ENCODE measurements at regions not wholly inside any gene's neighbourhood (a gene's known extent, or its start where the extent isn't known, plus 50 kb on each side); places are given as distances from the start of the nearest gene placed in this dataset.
"Not testable (repeated sequence)": the region's sequence is repeated elsewhere in the genome, so short reads cannot be mapped to it uniquely, and the experiment has no call there.

DNA sequence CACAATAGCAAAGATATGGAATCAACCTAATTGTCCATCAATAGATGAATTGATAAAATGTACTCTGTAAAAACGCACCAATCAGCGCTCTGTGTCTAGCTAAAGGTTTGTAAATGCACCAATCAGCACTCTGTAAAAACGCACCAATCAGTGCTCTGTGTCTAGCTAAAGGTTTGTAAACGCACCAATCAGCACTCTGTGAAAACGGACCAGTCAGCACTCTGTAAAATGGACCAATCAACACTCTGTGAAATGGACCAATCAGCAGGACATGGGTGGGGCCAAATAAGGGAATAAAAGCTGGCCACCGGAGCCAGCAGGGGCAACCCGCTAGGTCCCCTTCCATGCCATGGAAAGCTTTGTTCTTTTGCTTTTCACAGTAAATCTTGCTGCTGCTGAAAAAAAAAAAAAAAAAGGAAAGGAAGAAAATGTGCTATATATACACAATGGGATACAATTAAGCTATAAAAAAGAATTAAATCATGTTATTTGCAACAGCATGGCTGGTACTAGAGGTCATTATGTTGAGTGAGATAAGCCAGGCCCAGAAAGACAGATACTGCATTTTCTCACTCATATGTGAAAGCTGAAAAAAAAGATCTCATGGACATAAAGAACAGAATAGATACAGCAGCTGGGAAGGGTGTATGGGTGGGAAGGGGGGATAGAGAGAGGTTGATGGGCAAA is 189.1 kb upstream of the JADE1 start:
- DNase-seq; intact Hi-C loops (cut with DNase I): not testable (repeated sequence)

DNA sequence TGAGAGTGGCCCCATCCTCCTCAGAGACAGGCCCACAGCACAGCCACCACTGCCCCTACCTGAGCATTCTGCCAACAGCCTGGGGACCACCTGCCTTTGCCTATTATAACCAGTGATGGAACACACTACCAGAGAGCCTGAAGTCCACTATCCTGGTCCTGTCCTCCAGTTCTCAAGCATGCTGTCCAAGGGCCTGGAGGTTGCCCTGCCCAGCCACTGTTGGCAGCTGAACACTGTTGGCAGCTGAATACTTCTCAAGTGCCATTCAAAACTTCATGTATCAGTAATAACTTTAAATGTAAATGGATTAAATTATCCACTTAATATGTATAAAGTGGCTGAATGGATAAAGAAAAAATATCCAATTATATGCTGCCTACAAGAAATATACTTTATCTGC is 194.3 kb upstream of the JADE1 start:
- intact Hi-C loops (cut with DNase I), result no loop called here
- DNase-seq, result no peak

DNA sequence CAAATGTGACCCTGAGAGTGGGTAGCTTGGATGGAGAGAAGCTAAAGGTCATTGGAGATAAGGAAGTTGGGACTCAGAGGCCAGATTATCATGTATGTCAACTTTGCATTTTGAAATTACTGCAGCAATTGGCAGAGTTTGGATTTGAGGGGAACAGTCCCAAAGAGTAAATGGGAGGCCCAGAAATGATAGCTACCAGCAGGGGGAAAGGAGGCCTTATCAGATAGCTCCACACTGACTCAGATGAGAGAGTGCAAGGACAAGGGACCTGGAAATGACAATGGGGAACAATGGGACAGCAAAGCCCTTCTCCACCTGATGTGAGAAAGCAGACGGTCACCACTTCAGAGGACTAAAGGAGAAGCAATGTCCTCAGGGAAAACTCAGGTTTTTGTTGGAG is 201.5 kb upstream of the JADE1 start:
- no peak for DNase-seq
- intact Hi-C loops (cut with DNase I), result no loop called here

GRCh38 chr4:128606173-128606572 is 203.3 kb upstream of the JADE1 start:
- DNase-seq, result no peak
- intact Hi-C loops (cut with DNase I), result no loop called here

GRCh38 chr4:128604840-128605239 is 204.7 kb upstream of the JADE1 start:
- intact Hi-C loops (cut with DNase I), result no loop called here

DNA sequence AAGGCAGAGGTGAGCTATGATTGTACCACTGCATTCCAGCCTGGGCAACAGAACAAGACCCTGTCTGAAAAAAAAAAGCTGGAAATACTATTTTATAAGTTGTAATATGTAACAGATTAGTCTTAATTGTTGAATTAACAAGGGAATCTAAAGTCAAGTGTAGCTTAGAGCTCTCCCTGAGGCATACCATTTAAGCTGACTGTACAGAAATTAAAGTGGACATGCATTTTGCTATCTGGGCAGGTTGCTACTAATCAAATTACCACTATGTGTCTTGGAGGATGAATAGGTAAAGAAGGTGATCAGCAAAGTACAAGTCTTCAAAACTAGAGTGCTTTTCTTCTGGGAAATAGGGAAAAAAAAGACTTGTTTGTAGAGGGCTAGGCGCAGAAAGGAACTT is 205.3 kb upstream of the JADE1 start:
- DNase-seq, result no peak
- intact Hi-C loops (cut with DNase I), result no loop called here

More at GRCh38 chr4:128604840-128605239, 204.7 kb upstream of the JADE1 start:
- DNase-seq, result no peak

DNA sequence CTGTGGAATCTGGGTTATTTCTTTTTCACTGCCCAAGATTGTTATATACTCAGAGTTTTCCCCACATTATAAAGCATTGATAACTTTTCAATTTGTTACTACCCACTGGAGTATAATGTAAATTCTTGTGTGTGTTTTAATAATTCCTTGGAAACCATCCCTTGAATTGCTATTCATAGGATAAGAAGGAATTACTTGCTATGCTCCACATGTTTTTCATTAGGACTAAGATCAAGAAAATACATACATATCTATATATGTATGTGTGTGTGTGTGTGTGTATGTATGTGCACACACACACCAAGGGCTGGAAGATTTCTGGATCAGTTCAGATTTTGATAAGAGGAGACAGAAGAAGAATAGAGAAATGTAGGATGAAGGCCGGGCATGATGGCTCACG is 206.4 kb upstream of the JADE1 start:
- DNase-seq, result no peak
- intact Hi-C loops (cut with DNase I), result no loop called here

DNA sequence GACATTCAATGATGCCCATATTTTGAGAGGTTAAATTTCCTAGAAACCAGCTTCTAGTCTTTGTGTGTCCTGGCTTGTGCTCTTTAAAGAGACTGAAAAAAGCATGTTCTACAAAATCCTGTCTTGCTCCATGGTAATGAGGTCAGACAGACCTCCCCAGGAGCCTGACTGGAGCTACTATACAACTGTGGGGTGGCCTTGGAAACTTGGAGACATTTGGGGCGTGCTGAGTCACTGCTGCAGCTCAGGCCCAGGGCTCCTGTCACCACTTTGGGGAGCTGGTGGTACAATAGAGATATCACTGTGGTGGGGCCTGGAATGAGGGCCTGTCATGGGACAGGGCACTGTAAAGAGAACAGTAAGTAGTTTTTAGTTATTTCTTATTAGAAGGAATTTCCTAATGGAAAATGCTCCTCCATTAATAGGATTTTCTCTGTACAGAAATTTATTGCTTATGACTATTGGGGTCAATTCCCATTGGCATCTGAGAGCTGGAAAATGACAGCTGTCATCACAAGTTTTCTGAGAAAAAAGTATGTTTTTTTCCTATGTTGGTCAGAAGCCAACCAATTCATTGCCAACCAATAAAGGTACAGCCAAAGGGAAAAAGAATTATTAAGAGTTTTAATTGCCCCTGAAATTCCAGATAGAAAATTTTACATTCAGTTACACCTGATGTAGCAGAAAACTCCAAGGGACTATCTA is 207.4 kb upstream of the JADE1 start:
- intact Hi-C loops (cut with DNase I), result no loop called here
- peak in 21 of 42 donors; percentile 10 to 77 (median 36) for DNase-seq

GRCh38 chr4:128600996-128601871 is 208.3 kb upstream of the JADE1 start:
- peak in 24 of 42 donors; percentile 2 to 78 (median 24) for DNase-seq
- intact Hi-C loops (cut with DNase I), result no loop called here

GRCh38 chr4:128600410-128600809 is 209.1 kb upstream of the JADE1 start:
- peak in 41 of 42 donors; percentile 4 to 79 (median 49) for DNase-seq
- intact Hi-C loops (cut with DNase I), result no loop called here

- no peak for DNase-seq
- intact Hi-C loops (cut with DNase I), result no loop called here
These were observed 212.0 kb upstream of the JADE1 start for GRCh38 chr4:128597500-128597899.

DNA sequence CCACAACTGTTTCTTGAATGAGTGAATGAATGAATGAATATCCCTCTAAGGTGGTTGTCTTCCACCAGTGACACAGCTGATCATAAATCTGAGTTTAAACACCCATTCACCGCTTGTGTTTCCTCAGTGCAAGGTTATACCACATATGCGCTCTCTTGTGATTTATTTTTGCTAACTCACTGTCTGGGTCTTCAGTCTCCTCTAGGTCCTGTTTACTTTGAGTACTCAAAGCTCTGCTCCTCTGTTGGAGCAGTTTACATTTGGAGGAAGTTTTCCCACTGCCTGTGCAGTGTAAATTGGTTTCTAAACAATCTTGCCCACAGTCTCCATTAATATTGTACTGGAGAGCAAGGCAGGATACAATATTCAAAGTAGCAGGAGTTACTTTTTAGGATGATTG is 212.6 kb upstream of the JADE1 start:
- DNase-seq, result no peak
- intact Hi-C loops (cut with DNase I), result no loop called here

- no peak for DNase-seq
- intact Hi-C loops (cut with DNase I), result no loop called here
These were observed 213.4 kb upstream of the JADE1 start for GRCh38 chr4:128596115-128596514.

DNA sequence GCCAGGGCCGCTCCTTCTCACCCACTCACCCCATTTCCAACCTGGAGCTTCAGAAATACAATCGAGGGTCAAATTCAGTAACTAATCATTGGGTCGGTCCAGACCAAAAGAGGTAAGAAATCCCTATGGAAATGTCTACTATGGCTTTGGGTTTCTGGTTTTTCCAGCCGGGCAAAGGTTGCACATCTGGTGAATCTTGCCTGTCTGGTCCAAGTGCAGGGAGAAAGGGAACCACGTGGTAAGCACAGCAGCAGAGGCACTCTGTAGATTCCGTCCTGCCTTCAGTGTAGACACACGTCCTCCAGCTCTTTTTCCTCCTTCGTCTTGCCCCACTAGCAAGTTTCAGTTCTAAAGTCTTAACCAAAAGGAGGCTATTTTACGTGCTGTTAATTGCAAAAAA is 218.0 kb upstream of the JADE1 start:
- DNase-seq, result no peak
- intact Hi-C loops (cut with DNase I), result no loop called here

- intact Hi-C loops (cut with DNase I), result no loop called here
- no peak for DNase-seq
These were observed 218.7 kb upstream of the JADE1 start for GRCh38 chr4:128590773-128591172.

- intact Hi-C loops (cut with DNase I), result no loop called here
- no peak for DNase-seq
These were observed 219.3 kb upstream of the JADE1 start for GRCh38 chr4:128590034-128590740.

DNA sequence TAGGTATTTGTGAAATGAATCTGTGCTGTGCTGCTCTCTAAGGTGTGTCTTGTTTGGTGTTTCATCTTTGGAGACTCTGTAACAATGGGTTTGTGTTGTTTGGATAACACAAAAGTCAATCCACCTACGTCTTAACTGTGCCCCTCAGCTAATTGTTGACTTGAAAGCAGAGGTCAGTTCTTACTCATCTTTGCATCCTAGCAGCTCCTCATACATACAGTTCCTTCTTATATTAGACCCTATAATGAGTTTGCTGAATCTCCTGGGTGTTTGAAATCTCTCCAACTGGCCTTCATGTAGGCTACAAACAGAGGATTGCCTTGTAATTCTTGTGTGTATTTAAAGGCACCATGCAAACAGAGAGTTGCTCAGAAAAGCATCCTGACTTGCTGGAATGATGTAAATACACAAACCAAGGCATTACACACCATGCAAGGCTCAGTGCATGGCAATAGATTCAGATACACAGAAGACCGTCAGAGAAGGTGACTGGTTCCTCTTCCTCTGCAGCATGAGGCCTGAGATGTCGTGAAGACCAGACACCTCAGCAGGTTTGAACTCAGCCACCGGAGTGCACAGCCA is 220.0 kb upstream of the JADE1 start:
- DNase-seq, result no peak
- intact Hi-C loops (cut with DNase I), result no loop called here

DNA sequence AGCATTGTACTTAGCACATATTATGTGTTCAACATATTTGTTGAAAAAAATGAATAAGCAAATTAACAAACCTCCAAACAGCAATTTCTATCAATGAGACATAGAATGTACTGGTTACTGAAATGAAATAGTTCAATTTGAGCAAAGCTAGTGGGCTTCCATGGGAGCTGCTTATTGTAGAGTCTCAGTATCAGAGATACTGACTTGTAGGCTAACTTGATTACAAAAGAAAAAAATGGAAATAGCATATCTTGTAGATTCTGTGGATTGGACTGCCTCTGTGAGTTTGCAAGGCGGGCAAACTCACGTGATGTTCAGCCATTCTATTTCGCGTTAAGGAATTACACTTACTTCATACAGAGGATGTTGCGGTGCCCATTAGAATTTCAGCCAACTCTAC is 222.1 kb upstream of the JADE1 start:
- intact Hi-C loops (cut with DNase I), result no loop called here
- DNase-seq, result no peak

Data from head of caudate nucleus (tissue), 42 donors.